Superior temporal gyrus (tissue), 1 donor: ENCODE measurements at regions not wholly inside any gene's neighbourhood (a gene's known extent, or its start where the extent isn't known, plus 50 kb on each side); places are given as distances from the start of the nearest gene placed in this dataset.

Source experiments
- DNase-seq: peaks from one replicate; pipeline ENCODE4 v3.0.0-alpha.2; 2016; ENCODE audit errors: extremely low spot score

DNA sequence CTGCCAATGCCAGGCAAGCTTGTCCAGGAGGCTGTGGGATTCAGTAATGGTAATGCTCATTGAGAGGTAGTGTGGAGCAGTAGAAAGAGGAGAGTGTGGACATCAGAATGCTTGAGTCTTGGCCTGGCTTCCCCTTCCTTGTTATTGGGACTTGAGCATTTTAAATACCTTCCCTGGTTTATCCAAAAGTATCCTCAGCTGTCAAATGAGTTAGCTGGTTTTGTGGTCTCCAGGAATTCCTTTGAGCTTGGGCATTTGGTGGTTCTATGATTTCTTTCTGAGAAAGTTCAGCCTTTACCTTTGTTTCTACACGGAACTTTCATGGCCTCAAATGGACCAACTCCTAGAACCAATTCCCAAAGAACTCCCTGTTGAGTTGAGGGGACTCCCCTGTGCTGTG is 264.3 kb downstream of the PTEN start:
- no peak for DNase-seq

DNA sequence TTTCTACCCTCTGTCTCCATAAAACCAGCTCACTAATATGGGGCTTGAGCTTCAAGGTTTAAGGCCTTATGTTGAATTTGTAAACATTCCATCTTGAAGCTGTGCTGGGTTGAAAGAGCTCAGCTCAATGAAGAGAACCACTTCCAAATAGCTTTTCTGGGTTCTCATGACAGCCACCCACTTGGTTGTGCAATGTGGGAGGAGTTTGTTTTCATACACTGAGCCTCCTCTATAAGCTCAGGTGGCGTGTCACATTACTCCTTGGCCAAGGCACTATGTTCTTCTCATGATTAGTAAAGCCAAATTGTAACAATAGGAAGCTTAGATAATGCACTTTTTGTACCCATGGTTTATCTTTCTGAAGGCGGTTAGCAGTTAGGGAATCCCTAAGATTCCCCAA is 265.6 kb downstream of the PTEN start:
- no peak for DNase-seq

DNA sequence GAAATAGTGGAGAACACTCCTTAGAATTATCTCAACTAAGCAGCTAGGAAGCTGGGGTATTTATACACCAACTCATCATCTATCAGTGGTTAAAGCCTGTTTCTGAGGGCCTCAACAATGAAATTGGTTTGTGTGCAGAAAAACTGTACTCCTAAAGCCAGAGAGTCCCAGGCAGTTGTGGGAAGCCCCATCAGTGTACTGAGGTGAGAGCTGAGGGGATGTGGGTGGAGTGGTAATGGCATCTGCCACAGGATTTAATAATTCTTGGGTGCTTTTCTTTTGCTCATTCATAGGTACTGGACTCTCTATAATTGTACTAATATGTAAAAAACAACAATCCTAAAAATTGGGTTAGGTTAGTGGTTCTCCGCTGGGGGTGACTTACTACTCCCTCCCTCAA is 267.5 kb downstream of the PTEN start:
- no peak for DNase-seq

GRCh38 chr10:88131511-88132139 is 268.2 kb downstream of the PTEN start:
- DNase-seq, result no peak

GRCh38 chr10:88136712-88137111 is 273.3 kb downstream of the PTEN start:
- DNase-seq, result no peak

- DNase-seq, result no peak
Observed at GRCh38 chr10:88138319-88138848, 275.0 kb downstream of the PTEN start.

DNA sequence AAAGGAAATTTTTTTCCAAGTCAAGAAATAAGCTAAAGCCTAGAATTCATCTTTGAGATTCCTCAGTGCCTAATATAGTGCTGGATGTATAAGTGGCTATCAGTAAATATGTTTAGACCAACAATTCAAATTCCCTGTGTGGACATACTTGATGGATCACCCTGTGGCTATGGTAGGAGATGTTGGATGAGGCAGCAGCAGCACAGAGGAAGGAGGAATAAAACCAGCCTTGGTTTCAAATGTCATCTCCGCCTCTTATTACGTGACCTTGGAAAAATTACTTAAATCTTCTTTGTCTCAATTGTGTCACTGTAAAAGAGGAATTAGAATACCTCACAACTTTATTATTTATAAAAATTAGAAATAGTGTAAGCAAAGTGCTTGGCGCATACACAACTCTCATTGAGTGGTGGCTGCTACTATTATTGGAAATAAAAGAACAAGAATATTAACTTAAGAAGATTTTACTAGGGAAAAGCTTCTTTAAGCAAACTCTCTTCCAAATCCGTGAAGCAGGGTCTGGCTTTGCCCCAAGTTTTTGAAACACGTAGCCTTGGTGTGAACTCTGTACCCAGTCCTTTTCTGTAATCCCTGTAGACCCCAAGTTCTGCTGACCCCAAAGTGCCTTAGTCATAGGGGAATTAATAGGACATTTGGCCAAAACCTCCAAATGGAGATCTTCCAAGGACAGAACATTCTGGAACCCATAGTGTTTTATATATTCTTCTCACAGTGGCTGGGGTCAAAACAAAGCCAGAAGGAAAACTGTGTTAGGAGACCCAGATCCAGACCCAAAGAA is 283.8 kb downstream of the PTEN start:
- no peak for DNase-seq

DNA sequence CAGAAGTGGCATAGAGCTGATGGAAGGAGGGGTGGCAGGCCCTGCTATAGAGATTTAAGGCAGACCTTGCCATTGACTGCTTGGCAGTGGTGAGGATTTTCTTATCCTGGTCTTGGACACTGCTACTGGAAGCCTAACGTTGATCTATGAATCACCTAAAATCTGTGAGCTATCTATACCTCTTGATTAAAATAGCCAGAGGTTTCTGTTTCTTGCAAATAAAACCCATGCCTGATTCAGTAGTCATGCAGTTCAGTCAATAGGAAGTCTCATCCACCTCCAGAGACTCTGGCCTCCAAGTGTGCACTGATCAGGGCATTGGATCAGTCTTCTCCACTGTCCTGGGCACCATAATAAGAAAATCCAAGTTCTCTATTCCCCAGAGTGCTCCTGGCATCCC is 286.5 kb downstream of the PTEN start:
- DNase-seq, result no peak

DNA sequence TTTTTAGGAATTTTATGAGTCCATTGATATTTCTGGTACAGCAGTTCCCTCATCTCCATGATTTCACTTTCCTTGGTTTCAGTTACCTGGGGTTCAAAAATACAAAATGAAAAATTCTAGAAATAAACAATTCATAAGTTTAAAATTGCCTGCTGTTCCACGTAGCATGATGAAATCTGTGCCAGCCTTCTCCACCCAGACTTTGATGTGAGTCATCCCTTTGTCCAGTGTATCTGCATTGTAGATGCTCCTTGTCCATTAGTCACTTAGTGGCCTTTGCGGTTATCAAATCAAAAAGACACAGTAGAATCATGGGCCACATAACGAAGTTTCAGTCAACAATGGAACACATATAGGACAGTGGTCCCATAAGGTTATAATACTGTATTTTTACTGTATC is 286.9 kb downstream of the PTEN start:
- DNase-seq, result no peak

DNA sequence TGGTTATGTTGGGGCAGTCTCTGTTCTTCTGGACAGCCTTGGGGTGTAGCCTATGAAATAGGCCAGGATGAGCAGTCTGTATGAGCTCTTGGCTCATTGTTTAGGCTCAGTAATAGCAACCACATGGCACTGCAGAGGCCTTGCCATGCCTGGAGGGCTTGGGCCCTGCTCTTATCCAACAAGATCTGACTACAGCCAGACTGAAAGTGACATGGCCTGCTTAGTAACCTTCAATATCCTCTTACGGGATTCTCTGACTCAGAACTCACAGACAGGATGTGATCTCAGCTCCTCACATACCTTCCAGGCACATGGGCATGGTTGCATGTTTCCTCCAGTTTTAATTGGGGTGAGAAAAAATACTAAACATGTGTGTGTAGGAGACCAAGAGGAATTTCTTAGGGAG is 289.3 kb downstream of the PTEN start:
- no peak for DNase-seq

DNA sequence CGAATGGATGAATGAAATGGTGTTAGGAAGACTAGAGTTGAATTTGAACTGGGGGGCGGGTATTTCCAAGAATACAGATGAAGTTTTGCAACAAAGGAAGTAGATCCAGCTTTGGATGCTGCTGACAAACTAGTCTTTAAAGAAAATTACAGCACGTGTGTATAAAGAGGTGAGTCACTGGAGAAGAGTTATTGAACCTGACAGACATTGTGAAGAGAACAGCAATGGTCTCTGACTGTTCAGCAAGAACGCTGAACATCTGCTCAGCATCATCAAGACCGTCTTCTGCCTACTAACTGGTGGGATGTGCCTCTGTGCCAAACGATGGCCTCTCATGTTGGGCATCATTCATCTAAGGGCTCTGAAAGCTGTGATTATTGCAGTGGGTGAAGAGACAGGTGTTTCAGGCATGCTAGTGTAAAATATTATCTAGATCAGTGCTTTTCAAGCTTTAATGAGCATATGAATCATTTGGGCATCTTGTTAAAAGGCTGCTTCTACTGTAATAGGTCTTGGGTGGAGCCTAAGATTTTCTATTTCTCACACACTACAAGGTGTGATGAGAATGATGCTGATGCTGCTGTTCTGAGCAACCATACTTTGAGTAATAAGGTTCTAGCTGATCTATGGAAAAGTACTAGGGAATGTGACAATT is 291.3 kb downstream of the PTEN start:
- DNase-seq, result no peak

DNA sequence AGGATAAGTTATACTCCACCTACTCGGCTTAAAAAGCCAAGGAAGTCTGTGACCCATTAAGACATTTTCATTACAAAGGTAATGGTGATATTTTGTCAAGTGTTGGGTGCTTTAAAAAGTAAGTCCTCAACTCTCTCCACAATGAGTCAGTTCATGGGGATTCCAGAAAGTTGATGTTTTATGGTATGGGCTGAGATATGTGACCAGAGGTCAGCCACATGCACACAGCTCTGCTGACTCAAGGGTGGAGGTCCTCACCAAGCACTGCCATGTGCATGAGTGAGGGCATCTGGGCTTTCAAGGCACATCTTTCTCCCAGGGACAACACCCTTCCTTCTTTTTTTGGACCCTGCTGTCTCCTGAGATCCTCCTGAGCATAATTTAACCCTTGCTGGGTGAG is 292.9 kb downstream of the PTEN start:
- no peak for DNase-seq

DNA sequence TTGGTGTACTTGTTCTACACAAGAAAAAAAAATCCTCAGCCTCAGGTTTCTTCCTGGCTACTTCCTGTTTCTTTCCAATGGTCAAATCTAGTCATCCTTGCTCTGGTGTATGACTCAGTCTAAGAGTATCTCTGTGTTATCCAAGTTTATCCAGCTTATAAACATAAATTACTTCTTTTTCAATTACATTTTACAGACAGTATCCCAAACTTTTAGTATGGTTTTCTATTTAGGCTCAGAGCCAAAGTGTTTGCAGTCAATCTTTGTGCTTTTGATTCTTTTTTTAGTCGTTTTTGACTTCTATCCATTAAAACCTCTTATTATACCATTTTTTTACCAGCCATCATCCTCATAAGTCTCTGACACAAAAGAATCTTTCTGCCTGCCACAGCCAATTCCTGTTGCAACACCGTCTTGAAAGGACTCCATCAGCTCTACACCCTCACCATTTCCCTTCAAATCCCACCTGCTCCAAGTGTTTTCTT is 294.6 kb downstream of the PTEN start:
- no peak for DNase-seq

- no peak for DNase-seq
Observed at GRCh38 chr10:88158526-88159122, 295.2 kb downstream of the PTEN start.

GRCh38 chr10:88159127-88159829 is 295.9 kb downstream of the PTEN start:
- no peak for DNase-seq

DNA sequence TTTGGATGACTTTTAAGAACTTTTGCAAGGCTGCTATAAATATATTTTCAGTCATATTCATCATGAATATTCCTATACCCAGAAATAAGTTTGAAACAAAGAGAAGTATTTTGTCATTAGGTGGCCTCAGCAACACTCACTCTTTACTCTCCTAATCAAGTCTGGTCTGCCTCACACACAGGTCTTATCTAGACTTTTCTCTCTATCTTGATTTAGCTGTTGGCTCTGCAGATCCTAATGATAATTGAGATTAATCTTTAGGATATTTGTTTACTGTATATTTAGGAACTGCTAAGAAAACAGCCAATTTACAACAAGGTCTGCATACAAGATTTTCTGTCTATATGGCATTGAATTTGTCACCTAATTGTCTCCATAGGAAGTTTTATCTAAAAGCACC is 297.6 kb downstream of the PTEN start:
- DNase-seq, result no peak

GRCh38 chr10:88161756-88162155 is 298.3 kb downstream of the PTEN start:
- DNase-seq, result no peak

DNA sequence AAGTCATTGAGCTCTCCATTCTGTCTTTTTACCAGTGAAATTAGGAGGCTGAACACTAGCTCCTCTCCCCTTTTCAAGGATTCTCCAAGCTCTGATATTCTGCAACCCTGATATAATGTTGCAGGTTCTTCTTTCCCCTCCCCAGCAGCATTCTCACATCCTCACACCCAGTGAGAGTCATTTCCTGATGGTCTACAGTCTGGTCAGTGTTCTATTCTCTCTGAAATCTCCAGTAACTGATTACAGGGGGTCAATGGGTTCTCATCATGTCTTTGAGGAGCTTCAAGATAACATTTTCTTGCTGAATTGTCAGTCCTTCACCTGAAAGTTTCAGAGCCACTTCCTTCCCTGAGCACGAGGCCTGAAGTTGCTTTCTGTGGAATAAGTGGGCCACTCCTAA is 299.4 kb downstream of the PTEN start:
- DNase-seq, result no peak

- DNase-seq, result no peak
Observed at GRCh38 chr10:88163572-88163971, 300.1 kb downstream of the PTEN start.

DNA sequence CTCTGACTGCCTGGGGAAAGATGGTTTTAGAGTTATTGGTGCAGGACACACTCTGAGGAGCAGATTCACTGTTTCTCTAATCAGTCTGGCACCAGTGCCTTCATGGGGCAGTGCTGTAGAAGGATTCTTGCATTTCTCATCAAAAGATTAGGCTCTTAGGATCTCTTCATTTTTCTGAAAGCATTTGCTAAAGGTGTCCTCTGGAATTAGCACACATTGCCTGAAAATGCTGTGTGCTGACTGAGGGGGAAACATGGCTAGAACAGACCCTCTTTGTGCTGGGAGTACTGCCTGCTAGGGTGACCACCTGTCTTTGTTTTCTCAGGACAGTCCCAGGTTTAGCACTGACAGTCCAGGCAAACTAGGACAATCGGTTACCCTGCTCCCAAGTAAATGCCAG is 301.0 kb downstream of the PTEN start:
- DNase-seq, result no peak

DNA sequence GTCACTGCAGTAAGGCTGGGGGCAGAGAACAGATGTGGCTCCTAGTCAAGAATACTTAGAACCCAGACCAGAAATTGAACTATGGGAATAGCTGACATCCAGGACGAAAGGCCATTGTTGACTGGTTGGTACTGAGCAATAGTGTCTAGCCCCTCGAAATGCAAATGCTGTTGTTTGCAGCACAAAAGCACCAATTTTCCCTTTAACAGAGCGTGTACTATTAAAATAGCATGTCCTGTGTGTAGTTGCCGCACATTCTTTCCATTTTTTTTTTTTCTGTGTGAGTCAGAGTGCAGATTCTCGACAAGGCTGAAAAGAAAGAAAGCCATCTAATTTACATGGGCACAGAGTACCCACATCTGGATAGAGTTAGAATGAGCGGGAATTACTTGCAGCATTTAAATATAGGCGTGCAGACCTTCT is 302.4 kb downstream of the PTEN start:
- DNase-seq, result peak; percentile 20
